HUDEP-2 (cell line): ENCODE measurements at regions not wholly inside any gene's neighbourhood (a gene's known extent, or its start where the extent isn't known, plus 50 kb on each side); places are given as distances from the start of the nearest gene placed in this dataset.

Experiments
- DNase-seq, 76 experiments: peaks; one replicate each; lab custom pipeline; 2025; ENCODE audit not compliant: unreplicated experiment in 76 of 76; lab: John Stamatoyannopoulos, UW

DNA sequence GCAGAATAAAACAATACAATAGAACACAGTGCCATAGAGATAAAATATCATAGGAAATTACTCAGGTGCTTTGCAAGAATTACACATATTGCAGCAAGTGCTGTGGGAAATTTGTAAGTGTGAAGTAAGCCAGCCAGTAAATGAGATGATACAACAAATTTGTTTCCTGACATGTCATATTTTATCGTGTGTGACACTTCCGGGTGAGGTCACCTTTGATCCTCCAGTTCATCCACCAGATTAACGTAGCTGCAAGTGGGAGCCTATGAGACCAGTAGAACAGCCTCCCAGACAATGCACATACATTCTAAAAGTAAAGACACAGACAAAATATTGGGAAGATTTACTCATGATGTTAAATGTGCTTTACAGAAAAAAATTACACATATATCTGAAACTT is 72.2 kb downstream of the PRDM9 start:
- no peak for DNase-seq

- DNase-seq, result no peak
These were observed 75.7 kb downstream of the PRDM9 start for GRCh38 chr5:23583081-23583480.

- no peak for DNase-seq
These were observed 81.5 kb downstream of the PRDM9 start for GRCh38 chr5:23588841-23589326.

- no peak for DNase-seq
These were observed 83.8 kb downstream of the PRDM9 start for GRCh38 chr5:23591250-23591649.

GRCh38 chr5:23606927-23607326 is 99.5 kb downstream of the PRDM9 start:
- DNase-seq, result no peak

- DNase-seq, result no peak
These were observed 105.3 kb downstream of the PRDM9 start for GRCh38 chr5:23612701-23613100.

- no peak for DNase-seq
These were observed 106.2 kb downstream of the PRDM9 start for GRCh38 chr5:23613566-23613965.

DNA sequence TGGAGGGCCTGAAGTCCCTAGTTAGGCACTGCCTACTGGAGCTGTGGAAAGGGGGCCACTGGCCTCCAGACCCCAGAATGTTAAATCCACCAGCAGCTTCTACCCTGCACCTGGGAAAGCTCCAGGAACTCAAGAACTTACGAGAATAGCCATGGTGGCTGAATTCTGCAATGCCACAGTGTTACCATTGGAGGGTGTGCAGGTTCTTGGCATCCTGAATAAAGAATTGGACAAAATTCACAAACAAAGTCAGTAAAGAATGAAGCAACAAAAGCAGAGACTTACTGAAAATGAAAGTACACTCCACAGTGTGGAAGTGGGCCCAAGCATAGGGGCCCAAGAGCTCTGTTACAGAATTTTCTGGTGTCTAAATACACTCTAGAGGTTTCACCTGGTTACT is 107.0 kb downstream of the PRDM9 start:
- no peak for DNase-seq

DNA sequence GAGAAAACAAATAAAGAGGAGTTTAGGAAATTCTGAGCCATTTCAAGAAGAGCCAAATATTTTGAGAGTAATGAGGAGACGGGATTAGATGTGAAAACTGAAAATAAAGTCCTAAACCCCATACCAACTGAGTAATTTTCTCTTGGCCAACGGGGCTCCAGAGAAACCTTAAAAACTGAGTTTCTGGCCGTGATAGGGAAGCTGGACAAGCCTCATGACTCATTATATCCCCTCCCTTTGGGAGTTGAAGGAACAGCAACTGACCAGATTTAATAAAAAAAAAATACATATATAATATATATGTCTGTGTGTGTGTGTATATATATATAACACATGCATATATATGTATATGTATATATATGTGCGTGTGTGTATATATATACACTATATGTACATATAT is 119.6 kb downstream of the PRDM9 start:
- DNase-seq, result no peak

DNA sequence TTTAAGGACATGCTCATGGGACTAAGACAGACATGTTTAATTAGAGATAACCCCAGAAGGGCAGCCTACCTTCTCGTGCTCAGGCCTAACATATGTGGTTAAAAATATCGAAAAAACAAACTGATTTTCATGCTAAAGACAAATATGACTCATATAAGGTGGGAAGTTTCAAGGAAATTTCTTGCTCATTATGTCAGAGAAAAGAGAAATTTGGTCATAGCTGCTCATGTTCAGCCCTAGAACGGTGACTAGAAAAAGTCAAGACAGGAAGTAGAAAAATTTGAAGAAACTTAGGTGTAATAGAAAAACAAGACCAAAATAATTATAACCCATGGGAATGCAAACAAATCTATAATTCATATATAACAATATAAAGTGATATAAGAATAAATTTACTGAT is 120.6 kb downstream of the PRDM9 start:
- no peak for DNase-seq

DNA sequence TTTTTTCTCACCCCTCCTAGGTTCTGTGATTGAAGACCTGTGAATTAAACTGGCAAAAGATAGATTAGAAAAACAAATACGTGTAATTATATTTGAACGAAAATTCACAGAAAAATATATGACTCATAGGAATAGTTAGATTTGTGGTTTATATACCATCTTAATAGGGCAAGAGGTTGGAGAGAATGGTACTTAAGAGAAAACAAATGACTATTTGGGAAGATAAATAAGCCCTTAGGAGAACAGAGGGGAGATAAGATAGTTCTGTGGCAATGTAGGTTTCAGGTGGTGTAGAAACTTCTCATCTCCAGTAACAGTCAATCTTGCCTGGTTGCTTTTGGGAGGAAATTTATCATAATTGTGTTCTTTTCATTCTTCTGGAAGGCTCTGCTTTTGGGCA is 122.0 kb downstream of the PRDM9 start:
- DNase-seq, result no peak

- DNase-seq, result no peak
These were observed 124.1 kb downstream of the PRDM9 start for GRCh38 chr5:23631302-23632045.

DNA sequence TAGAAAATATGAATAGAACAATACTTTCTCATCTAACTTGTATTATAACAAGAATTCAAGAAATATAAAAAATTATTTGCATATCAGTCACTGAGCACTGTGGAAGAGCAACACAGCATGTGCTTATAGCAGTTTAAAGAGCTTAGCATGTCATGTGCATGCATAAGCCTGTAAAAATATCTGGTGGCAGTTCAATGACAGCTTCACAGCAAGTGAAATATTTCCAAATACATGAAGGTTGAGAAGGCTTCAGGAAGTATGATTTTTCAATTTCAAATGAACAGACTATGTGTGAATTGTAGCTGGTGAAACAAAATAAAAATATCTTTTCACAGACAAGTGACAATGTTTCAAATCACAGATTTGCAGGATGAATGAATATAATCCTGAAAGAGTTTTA is 128.5 kb downstream of the PRDM9 start:
- no peak for DNase-seq

DNA sequence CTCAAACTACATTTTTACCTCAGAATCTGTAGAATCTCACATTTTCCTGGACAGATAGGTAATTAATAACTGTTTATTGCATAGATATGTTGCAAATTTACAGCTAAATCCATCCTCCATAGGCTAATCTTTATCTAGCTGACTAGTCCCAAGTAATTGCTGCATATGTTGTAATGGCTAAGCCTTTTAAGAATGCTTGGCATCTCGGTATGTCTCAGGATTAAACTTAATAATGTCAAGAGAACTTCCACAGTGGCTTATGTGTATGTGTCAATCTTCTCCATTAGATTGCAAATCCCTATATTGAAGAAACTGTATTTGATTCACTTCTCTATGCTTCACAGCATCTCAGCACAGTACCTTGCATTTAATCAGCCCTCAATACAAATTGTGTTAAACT is 131.9 kb downstream of the PRDM9 start:
- DNase-seq, result no peak

- no peak for DNase-seq
These were observed 141.2 kb downstream of the PRDM9 start for GRCh38 chr5:23648656-23649055.

GRCh38 chr5:23649594-23649993 is 142.2 kb downstream of the PRDM9 start:
- DNase-seq, result no peak

DNA sequence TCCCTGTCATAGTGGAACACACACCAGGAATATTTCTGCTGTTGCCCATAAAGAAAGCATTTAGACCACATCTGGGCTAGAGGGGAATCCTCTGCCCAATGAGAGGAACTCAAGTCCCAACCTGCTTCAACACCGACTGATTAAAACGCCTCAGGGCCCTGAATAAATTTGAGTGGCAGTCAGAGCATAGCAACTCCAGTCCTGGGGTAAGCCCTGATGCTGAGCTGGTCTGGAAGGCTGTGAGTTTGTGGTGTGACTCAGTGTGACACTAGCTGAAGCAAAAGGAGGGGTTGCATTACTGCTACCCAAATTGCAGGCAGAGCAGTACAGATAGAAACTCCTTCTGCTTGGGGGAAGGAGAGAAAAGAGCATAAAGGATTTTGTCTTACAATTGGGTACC is 148.3 kb downstream of the PRDM9 start:
- no peak for DNase-seq

DNA sequence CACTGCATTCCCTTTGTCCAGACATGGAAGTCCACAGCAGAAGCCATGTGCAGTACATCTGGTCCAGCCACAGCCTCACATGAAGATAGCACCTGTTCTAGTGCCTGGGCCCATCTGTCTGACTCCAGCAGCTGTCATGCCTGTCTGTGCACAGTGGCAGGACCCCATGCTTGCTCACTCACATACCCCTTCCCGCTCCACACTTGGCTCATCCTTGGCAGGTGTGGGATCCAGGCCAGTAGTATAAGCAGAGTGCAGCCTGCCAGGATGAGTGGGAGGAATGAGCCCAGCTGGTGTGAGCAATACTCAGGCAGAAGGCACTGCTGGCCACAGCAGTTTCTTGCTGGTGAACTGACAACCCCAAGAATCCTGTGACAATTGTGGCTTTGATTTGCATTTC is 168.0 kb downstream of the PRDM9 start:
- DNase-seq, result no peak

DNA sequence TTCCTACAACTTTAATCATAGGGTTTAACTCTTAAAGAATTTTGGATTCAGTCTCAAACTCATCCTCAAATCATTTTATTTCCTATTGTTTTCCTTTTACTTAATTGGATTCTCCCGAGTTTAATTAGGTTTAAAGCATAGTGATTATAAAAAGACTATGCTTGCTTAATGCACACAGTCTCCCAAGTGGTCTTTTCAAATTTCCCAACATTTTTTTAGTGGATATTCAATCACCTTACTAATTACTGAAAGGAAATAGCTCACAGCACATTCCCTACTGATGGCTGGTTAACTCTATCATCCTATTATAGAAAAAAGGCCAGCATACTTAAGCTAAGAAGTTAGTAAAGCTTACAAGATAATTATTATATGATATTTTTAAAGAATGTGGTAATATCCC is 170.6 kb downstream of the PRDM9 start:
- DNase-seq, result no peak

- no peak for DNase-seq
These were observed 176.7 kb downstream of the PRDM9 start for GRCh38 chr5:23684103-23684502.

GRCh38 chr5:23703940-23704855 is 196.8 kb downstream of the PRDM9 start:
- DNase-seq, result no peak

DNA sequence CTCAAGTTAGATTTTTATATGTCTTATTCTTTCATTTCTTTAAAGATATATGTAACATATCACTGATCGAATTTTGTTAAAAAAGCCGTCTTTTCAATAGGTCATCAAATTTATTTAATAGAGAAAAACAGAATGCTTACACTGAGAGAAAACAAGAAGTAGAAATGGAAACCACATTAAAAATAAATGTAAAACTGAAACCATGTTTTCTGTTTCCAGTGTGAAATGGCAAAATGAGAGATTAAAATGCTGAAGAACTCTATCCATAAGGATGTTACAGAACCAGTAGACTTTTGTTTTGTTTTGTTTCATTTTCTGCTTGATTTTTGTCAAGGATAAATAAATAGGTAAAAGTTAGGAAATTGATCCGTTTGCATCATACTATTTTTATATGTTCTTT is 210.1 kb downstream of the PRDM9 start:
- no peak for DNase-seq
